ENCODE measurements at regions not wholly inside any gene's neighbourhood (a gene's known extent, or its start where the extent isn't known, plus 50 kb on each side); places are given as distances from the start of the nearest gene placed in this dataset.

GRCh38 chr2:122236925-122237324 lies 481.5 kb downstream of the TSN start:
- no peaks in the 10 kb centered on the region for H3K36me3 ChIP-seq (ENCODE audit: control insufficient read depth, insufficient read depth, low read length)
- H3K4me3 ChIP-seq (ENCODE audit: insufficient read depth, low read depth, low read length): no peak overlapping the region
- H3K4me1 ChIP-seq (ENCODE audit: control insufficient read depth, insufficient read depth, low read length): no peaks in the 10 kb centered on the region
- H3K27ac ChIP-seq (ENCODE audit: insufficient read depth, low read depth, low read length, poor library complexity, severe bottlenecking): no peak overlapping the region
- H3K27me3 ChIP-seq (ENCODE audit: control insufficient read depth, insufficient read depth, low read length, poor library complexity, severe bottlenecking): no peaks in the 10 kb centered on the region
- no peaks in the 10 kb centered on the region for H3K9me3 ChIP-seq (ENCODE audit: control insufficient read depth, low read length)
- WGBS, 2 experiments: 79 to 87% methylated on average over 2 of the region's 2 CpGs

DNA sequence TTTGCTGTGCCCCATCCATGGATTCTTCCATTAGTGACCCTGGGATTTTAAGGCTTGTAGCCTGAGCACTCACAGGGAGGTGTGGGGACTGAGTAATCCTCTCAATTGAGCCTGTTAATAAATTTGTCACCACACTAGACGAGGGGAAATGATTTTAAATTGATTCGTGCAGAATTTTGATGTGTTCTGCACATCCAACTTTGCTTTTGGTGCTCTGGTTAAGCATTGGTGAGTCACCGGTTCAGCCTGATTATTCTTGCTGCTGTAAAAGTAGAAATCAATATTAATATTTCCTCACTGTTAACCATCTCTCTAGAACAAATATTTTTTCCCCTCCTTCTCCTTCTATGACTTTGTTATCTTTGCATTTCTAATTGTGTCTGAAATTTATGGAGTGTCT lies 482.0 kb downstream of the TSN start:
- Histone ChIP-seq H3K4me1 (ENCODE audit: control insufficient read depth, insufficient read depth, low read length) (no peaks in the 10 kb centered on the region), H3K36me3 (ENCODE audit: control insufficient read depth, insufficient read depth, low read length) (no peaks in the 10 kb centered on the region), H3K27me3 (ENCODE audit: control insufficient read depth, insufficient read depth, low read length, poor library complexity, severe bottlenecking) (no peaks in the 10 kb centered on the region), H3K9me3 (ENCODE audit: control insufficient read depth, low read length) (no peaks in the 10 kb centered on the region), H3K27ac (ENCODE audit: insufficient read depth, low read depth, low read length, poor library complexity, severe bottlenecking) (no peak overlapping the region), H3K4me3 (ENCODE audit: insufficient read depth, low read depth, low read length) (no peak overlapping the region)
- 87 to 94% methylated on average over 2 to 3 of the region's 3 CpGs for WGBS, 2 experiments

DNA sequence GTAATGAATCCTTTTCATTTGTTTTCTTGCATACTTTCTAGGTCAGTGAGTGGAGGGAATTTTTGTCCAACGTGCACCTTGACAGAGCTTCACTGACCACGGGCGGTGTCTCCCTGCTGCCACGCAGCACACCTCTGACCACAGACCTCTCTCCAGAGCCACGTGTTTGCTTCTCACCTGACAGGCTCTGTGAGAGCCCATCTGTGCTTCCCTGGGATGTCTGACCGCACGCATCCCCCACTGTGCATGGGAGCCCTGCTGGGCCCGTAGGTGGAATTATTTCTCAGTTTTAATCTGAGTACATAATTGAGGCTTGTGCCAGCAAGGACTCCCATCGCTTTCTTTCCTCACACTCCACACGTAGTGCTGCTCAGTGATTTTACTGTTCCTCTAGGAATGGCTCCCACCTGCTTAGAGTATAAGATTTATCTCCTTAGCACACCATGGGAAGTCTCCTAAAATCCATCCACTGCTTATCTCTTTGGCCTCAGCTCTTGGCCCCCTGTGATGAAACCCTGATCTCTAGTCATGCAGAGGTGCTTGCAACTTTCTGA lies 482.6 kb downstream of the TSN start:
- H3K27me3 ChIP-seq (ENCODE audit: control insufficient read depth, insufficient read depth, low read length, poor library complexity, severe bottlenecking): no peaks in the 10 kb centered on the region
- 86 to 90% methylated on average over 10 of the region's 10 CpGs for WGBS, 2 experiments
- H3K9me3 ChIP-seq (ENCODE audit: control insufficient read depth, low read length): no peaks in the 10 kb centered on the region
- H3K36me3 ChIP-seq (ENCODE audit: control insufficient read depth, insufficient read depth, low read length): no peaks in the 10 kb centered on the region
- H3K27ac ChIP-seq (ENCODE audit: insufficient read depth, low read depth, low read length, poor library complexity, severe bottlenecking): no peak overlapping the region
- no peaks in the 10 kb centered on the region for H3K4me1 ChIP-seq (ENCODE audit: control insufficient read depth, insufficient read depth, low read length)
- no peak overlapping the region for H3K4me3 ChIP-seq (ENCODE audit: insufficient read depth, low read depth, low read length)

GRCh38 chr2:122239440-122239839 lies 484.0 kb downstream of the TSN start:
- Histone ChIP-seq H3K4me1 (ENCODE audit: control insufficient read depth, insufficient read depth, low read length) (no peaks in the 10 kb centered on the region), H3K36me3 (ENCODE audit: control insufficient read depth, insufficient read depth, low read length) (no peaks in the 10 kb centered on the region)
- WGBS, 2 experiments: 87 to 90% methylated on average over 9 of the region's 9 CpGs

DNA sequence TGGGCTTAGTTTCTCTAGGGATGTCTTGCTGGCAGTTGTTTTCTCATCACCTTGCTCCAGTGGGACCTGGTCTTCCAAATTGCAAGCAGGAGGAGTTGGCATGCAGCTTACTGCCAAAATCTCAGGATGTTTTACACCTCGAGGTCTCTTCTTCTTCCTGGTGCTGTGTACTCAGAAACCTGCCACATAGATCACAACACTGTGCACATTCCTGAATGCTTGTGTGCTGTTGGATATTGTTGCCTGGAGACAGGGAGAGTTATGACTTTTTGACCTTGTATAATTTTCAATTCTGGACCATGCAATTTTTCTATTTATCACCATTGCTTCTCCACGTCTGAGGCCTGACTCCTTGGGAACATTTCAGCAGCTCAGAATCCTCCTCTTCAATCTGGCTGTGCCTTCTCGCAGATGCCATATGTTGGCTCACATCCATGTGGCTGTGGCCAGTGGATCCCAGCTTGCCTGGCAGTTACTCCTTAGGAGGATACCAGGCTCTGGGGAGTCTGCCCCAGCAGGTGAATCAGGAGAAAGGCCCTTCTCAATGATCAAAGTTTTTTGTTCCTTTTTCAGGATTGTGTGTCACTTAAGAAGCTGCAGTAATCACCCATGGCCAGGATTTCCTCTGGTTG lies 489.3 kb downstream of the TSN start:
- Histone ChIP-seq H3K27ac (ENCODE audit: insufficient read depth, low read depth, low read length, poor library complexity, severe bottlenecking) (no peak overlapping the region), H3K9me3 (ENCODE audit: control insufficient read depth, low read length) (no peaks in the 10 kb centered on the region), H3K27me3 (ENCODE audit: control insufficient read depth, insufficient read depth, low read length, poor library complexity, severe bottlenecking) (no peaks in the 10 kb centered on the region), H3K4me1 (ENCODE audit: control insufficient read depth, insufficient read depth, low read length) (no peaks in the 10 kb centered on the region), H3K4me3 (ENCODE audit: insufficient read depth, low read depth, low read length) (no peak overlapping the region), H3K36me3 (ENCODE audit: control insufficient read depth, insufficient read depth, low read length) (no peaks in the 10 kb centered on the region)
- WGBS, 2 experiments: 96% methylated on average over 3 of the region's 3 CpGs

More at GRCh38 chr2:122239440-122239839, 484.0 kb downstream of the TSN start:
- H3K27me3 ChIP-seq (ENCODE audit: control insufficient read depth, insufficient read depth, low read length, poor library complexity, severe bottlenecking): no peaks in the 10 kb centered on the region
- no peak overlapping the region for H3K27ac ChIP-seq (ENCODE audit: insufficient read depth, low read depth, low read length, poor library complexity, severe bottlenecking)
- no peak overlapping the region for H3K4me3 ChIP-seq (ENCODE audit: insufficient read depth, low read depth, low read length)
- H3K9me3 ChIP-seq (ENCODE audit: control insufficient read depth, low read length): no peaks in the 10 kb centered on the region

DNA sequence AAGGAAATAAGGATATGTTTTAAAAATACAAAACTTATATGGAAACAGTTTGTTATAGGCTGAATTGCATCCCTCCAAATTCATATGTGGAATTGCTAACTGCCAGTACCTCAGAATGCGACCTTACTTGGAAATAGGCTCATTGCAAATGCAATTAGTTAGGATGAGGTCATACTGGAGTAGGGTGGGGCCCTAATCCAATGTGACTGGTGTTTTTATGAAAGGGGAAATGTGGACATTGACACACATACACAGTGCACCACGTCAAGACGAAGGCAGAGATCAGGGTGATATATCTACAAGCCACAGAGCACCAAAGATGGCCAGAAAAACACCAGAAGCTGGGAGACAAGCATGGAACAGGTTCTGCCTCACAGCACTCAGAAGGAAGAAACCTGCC lies 494.2 kb downstream of the TSN start:
- no peaks in the 10 kb centered on the region for H3K4me1 ChIP-seq (ENCODE audit: control insufficient read depth, insufficient read depth, low read length)
- H3K9me3 ChIP-seq (ENCODE audit: control insufficient read depth, low read length): no peaks in the 10 kb centered on the region
- H3K36me3 ChIP-seq (ENCODE audit: control insufficient read depth, insufficient read depth, low read length): no peaks in the 10 kb centered on the region
- no peak overlapping the region for H3K27ac ChIP-seq (ENCODE audit: insufficient read depth, low read depth, low read length, poor library complexity, severe bottlenecking)
- 90 to 95% methylated on average over 3 of the region's 3 CpGs for WGBS, 2 experiments
- H3K27me3 ChIP-seq (ENCODE audit: control insufficient read depth, insufficient read depth, low read length, poor library complexity, severe bottlenecking): no peaks in the 10 kb centered on the region
- no peak overlapping the region for H3K4me3 ChIP-seq (ENCODE audit: insufficient read depth, low read depth, low read length)

DNA sequence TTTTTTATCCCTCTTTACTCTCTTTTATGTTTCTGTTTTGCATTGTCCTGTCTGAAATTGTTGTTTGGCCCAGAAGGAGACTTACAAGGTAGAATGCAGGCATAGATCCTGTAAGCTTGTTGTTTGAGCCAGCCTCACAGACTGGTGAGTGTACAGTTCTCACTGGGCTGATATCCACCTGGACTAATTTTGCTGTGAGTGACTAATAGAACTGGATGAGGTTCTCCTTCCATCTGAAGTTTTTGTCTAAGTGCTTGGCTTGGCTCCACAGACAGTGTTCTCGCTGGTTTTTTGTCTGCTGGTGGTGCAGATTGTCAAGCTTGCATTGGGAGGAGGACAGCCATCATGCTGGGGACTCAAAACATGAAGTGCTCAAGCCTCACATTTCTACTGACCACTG lies 495.7 kb downstream of the TSN start:
- no peaks in the 10 kb centered on the region for H3K27me3 ChIP-seq (ENCODE audit: control insufficient read depth, insufficient read depth, low read length, poor library complexity, severe bottlenecking)
- no peaks in the 10 kb centered on the region for H3K9me3 ChIP-seq (ENCODE audit: control insufficient read depth, low read length)
- 94 to 95% methylated on average over 1 of the region's 1 CpG for WGBS, 2 experiments
- no peaks in the 10 kb centered on the region for H3K36me3 ChIP-seq (ENCODE audit: control insufficient read depth, insufficient read depth, low read length)
- no peaks in the 10 kb centered on the region for H3K4me1 ChIP-seq (ENCODE audit: control insufficient read depth, insufficient read depth, low read length)
- H3K4me3 ChIP-seq (ENCODE audit: insufficient read depth, low read depth, low read length): no peak overlapping the region
- H3K27ac ChIP-seq (ENCODE audit: insufficient read depth, low read depth, low read length, poor library complexity, severe bottlenecking): no peak overlapping the region

- WGBS, 2 experiments: 91 to 92% methylated on average over 2 of the region's 2 CpGs
- Histone ChIP-seq H3K27me3 (ENCODE audit: control insufficient read depth, insufficient read depth, low read length, poor library complexity, severe bottlenecking) (no peaks in the 10 kb centered on the region), H3K9me3 (ENCODE audit: control insufficient read depth, low read length) (no peaks in the 10 kb centered on the region), H3K36me3 (ENCODE audit: control insufficient read depth, insufficient read depth, low read length) (no peaks in the 10 kb centered on the region), H3K4me3 (ENCODE audit: insufficient read depth, low read depth, low read length) (no peak overlapping the region), H3K4me1 (ENCODE audit: control insufficient read depth, insufficient read depth, low read length) (no peaks in the 10 kb centered on the region), H3K27ac (ENCODE audit: insufficient read depth, low read depth, low read length, poor library complexity, severe bottlenecking) (no peak overlapping the region)
Observed at GRCh38 chr2:122251566-122251965, 496.1 kb downstream of the TSN start.

GRCh38 chr2:122255924-122256323 lies 500.5 kb downstream of the TSN start:
- H3K36me3 ChIP-seq (ENCODE audit: control insufficient read depth, insufficient read depth, low read length): no peaks in the 10 kb centered on the region
- no peaks in the 10 kb centered on the region for H3K27me3 ChIP-seq (ENCODE audit: control insufficient read depth, insufficient read depth, low read length, poor library complexity, severe bottlenecking)
- no peak overlapping the region for H3K4me3 ChIP-seq (ENCODE audit: insufficient read depth, low read depth, low read length)
- no peaks in the 10 kb centered on the region for H3K9me3 ChIP-seq (ENCODE audit: control insufficient read depth, low read length)
- H3K27ac ChIP-seq (ENCODE audit: insufficient read depth, low read depth, low read length, poor library complexity, severe bottlenecking): no peak overlapping the region
- H3K4me1 ChIP-seq (ENCODE audit: control insufficient read depth, insufficient read depth, low read length): no peaks in the 10 kb centered on the region

- Histone ChIP-seq H3K9me3 (ENCODE audit: control insufficient read depth, low read length) (no peaks in the 10 kb centered on the region), H3K36me3 (ENCODE audit: control insufficient read depth, insufficient read depth, low read length) (no peaks in the 10 kb centered on the region), H3K4me3 (ENCODE audit: insufficient read depth, low read depth, low read length) (no peak overlapping the region), H3K27me3 (ENCODE audit: control insufficient read depth, insufficient read depth, low read length, poor library complexity, severe bottlenecking) (no peaks in the 10 kb centered on the region), H3K27ac (ENCODE audit: insufficient read depth, low read depth, low read length, poor library complexity, severe bottlenecking) (no peak overlapping the region), H3K4me1 (ENCODE audit: control insufficient read depth, insufficient read depth, low read length) (no peaks in the 10 kb centered on the region)
- 86 to 100% methylated on average over 2 of the region's 2 CpGs for WGBS, 2 experiments
Observed at GRCh38 chr2:122261911-122262310, 506.5 kb downstream of the TSN start.

GRCh38 chr2:122263746-122264145 lies 508.3 kb downstream of the TSN start:
- H3K36me3 ChIP-seq (ENCODE audit: control insufficient read depth, insufficient read depth, low read length): no peaks in the 10 kb centered on the region
- H3K4me1 ChIP-seq (ENCODE audit: control insufficient read depth, insufficient read depth, low read length): no peaks in the 10 kb centered on the region
- no peak overlapping the region for H3K4me3 ChIP-seq (ENCODE audit: insufficient read depth, low read depth, low read length)
- 86 to 95% methylated on average over 1 of the region's 1 CpG for WGBS, 2 experiments
- H3K9me3 ChIP-seq (ENCODE audit: control insufficient read depth, low read length): no peaks in the 10 kb centered on the region
- H3K27me3 ChIP-seq (ENCODE audit: control insufficient read depth, insufficient read depth, low read length, poor library complexity, severe bottlenecking): no peaks in the 10 kb centered on the region
- no peak overlapping the region for H3K27ac ChIP-seq (ENCODE audit: insufficient read depth, low read depth, low read length, poor library complexity, severe bottlenecking)

Measured in ectodermal cell (in vitro differentiated cells).